Ovary (tissue), 7 donors: ENCODE measurements at regions not wholly inside any gene's neighbourhood (a gene's known extent, or its start where the extent isn't known, plus 50 kb on each side); places are given as distances from the start of the nearest gene placed in this dataset.

Experiments
- DNase-seq, 5 donors: peaks; one replicate each; pipeline ENCODE4 v3.0.0-alpha.2; 2019 to 2020
- H3K27ac ChIP-seq, 2 donors: fragments of 200-600 bp; one replicate each; pipeline versions ENCODE4 v1.5.1 to v1.8.0; 2019 to 2022
- H3K27me3 ChIP-seq: fragments of 200-600 bp; one replicate; pipeline ENCODE4 v1.8.0; 2022
- H3K36me3 ChIP-seq: fragments of 200-600 bp; sonication (generic); one replicate; pipeline ENCODE4 v1.5.1; 2019
- H3K4me1 ChIP-seq: one replicate; pipeline ENCODE4 v1.8.1; 2013; ENCODE audit warnings: mild to moderate bottlenecking, moderate library complexity; ENCODE audit not compliant: insufficient read depth
- H3K4me3 ChIP-seq: fragments of 200-600 bp; sonication (generic); one replicate; pipeline ENCODE4 v1.5.1; 2017
- H3K9me3 ChIP-seq, 2 donors: fragments of 200-600 bp in 1 of 2; sonication (generic) in 1 of 2; one replicate each; pipeline versions ENCODE4 v1.5.1 to v1.8.1; 2013 to 2019; ENCODE audit warnings: mild to moderate bottlenecking in 1 of 2, moderate library complexity in 1 of 2
- CTCF ChIP-seq, 3 donors: fragments of 450-650 bp in 2 of 3; fragments of 200-600 bp in 1 of 3; IDR thresholded peaks; one replicate each; pipeline versions ENCODE4 v1.5.1 to v1.8.0; 2016 to 2022; ENCODE audit warnings: antibody characterized with exemption in 3 of 3, mild to moderate bottlenecking in 1 of 3
- EP300 ChIP-seq: sonication (generic); formaldehyde crosslinking; IDR thresholded peaks from one replicate; pipeline ENCODE4 v1.6.1; 2017; ENCODE audit warnings: antibody characterized with exemption
- POLR2A ChIP-seq: fragments of 450-650 bp; IDR thresholded peaks from one replicate; pipeline ENCODE4 v1.6.1; 2017; ENCODE audit warnings: antibody characterized with exemption, mild to moderate bottlenecking, moderate library complexity
- WGBS, 3 donors: extraction: QIAGEN DNeasy Blood & Tissue Kit in 1 of 3; methylation state at CpG; one replicate each; pipeline versions ENCODE4 v1.1.5 to v1.1.7; 2013 to 2017; 5-methylcytosine and 5-hydroxymethylcytosine counted together
- intact Hi-C, 4 donors: fragments of 100-400 bp; cut with DNase I; formaldehyde crosslinking; loops; one replicate each; pipeline versions ENCODE4 v1.11.0 to v1.15.1; 2022 to 2023
- donor health status: DM: no; HTN: no; CAD: no; lungs with moderate emphysema.
- donor health status: DM: no; HTN: no; CAD: no.
- donor health status: Bipolar disorder and iron deficiency.
- donor health status: DM: no; HTN: no; CAD: no.
- donor health status: DM: yes; HTN: yes; CAD: no.

DNA sequence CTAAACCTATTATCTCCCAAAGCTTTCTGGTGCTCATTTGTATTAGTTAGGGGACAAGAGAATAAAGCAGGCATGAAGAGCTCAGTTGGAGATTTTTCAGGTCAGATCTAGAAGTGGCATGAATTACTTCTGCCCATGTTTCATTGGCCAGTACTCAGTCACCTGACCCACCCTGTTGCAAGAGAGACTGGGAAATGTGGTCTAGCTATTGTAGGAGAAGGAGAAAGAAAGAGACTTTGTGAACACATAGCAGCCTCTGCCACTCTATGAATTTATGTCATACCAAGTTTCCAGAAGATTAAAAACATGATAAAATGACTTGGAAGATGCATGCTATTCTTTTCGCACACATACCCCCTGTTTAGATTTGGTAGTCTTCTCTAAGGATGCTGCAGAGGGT lies 302.3 kb upstream of the RUNX1 start:
- intact Hi-C loops, result no loop called here
- no peaks in the 10 kb centered on the region for H3K36me3 ChIP-seq
- no peak for TF ChIP-seq POLR2A
- no peak for TF ChIP-seq EP300
- no peak for TF ChIP-seq CTCF (IDR thresholded peaks at IDR 0.05)
- no peaks in the 10 kb centered on the region for H3K27me3 ChIP-seq
- H3K4me1 ChIP-seq, result peaks cover 3% of the 10 kb centered on the region
- no peak overlapping the region for H3K4me3 ChIP-seq
- 95 to 99% (median 96%) methylated on average over 1 of the region's 1 CpG for WGBS, 3 donors
- DNase-seq, result no peak
- no peaks in the 10 kb centered on the region for H3K9me3 ChIP-seq
- H3K27ac ChIP-seq, result no peak overlapping the region

DNA sequence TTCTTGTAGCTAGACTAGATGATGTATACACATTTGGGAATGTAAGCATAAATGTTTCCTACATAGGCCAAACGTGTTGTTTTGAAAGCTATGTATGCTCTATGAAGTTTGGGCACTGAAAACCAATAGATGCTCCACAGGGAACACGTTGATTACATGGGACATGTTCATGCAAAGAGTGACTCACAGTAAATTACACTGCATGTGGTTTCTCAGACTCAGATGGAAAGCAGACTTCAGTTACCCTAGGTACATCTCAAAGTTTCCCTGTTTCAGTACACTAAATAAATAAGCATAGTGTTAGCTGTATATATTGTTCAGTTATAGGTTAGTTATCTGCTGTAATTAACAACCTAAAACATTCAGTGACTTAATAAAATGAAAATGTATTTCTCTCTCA lies 301.9 kb upstream of the RUNX1 start:
- H3K27me3 ChIP-seq, result no peaks in the 10 kb centered on the region
- intact Hi-C loops, result no loop called here
- 61 to 95% (median 64%) methylated on average over 2 of the region's 2 CpGs for WGBS, 3 donors

DNA sequence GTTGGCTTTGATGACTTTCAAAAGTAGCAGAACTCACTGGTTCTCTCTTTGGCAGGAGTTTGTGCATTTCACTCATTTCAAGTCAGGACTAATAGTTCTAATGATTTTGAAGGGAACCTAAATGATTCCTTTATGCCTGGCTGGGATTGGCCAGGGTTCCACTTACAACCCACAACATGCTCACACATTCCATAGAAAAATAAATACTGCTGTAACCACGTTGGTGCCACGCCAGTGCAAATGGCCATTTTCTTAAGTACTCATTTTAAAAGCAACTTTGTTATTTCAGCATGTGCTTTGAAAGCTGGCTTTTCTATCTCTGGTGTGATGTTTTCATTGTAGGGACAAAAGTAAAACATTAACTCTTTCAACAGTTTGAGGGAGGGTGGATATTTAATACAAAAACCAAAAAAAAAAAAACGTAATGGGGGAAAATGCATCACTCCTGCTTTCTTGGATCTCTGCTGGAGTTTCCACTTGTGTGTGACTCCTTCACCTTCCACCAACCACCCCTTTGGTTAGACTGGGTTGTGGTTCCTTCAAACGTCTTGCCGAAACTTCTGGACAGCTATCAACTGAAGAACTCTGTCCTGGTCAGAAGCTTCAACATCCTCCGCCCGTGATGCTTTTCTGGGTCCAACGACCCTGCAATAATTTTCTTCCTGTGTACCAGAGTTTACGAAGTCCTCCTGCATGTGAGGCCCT lies 300.4 kb upstream of the RUNX1 start:
- Histone ChIP-seq H3K27ac (no peak overlapping the region), H3K27me3 (no peaks in the 10 kb centered on the region), H3K4me3 (no peak overlapping the region), H3K36me3 (no peaks in the 10 kb centered on the region), H3K4me1 (peaks cover 3% of the 10 kb centered on the region), H3K9me3 (no peaks in the 10 kb centered on the region)
- TF ChIP-seq EP300, result no peak
- TF ChIP-seq CTCF (IDR thresholded peaks at IDR 0.05), result no peak
- TF ChIP-seq POLR2A, result no peak
- DNase-seq, result no peak
- intact Hi-C loops, result no loop called here
- 65 to 78% (median 70%) methylated on average over 9 of the region's 9 CpGs for WGBS, 3 donors

More for the DNA sequence above, 301.9 kb upstream of the RUNX1 start:
- H3K9me3 ChIP-seq, result no peaks in the 10 kb centered on the region
- TF ChIP-seq POLR2A (no peak), CTCF (IDR thresholded peaks at IDR 0.05) (no peak), EP300 (no peak)
- H3K4me3 ChIP-seq, result no peak overlapping the region
- H3K27ac ChIP-seq, result no peak overlapping the region
- H3K36me3 ChIP-seq, result no peaks in the 10 kb centered on the region
- H3K4me1 ChIP-seq, result peaks cover 3% of the 10 kb centered on the region
- no peak for DNase-seq

DNA sequence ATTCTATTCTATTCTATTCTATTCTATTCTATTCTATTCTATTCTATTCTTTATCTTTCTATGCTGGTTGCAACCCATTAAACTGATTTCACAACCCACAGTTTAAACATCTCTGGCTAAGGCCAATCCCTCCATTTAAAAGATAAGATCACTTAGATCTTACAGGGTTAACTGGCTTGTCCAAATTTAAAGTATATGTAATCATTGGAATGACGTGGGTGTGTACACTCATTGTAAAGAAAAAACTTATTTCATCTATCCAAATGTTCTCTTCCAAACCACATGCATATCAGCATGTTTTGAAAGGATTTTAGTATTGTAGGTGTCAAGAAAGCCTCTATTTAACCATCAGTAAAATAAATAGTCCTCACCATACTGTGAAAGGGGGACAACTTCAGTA lies 299.6 kb upstream of the RUNX1 start:
- no peaks in the 10 kb centered on the region for H3K36me3 ChIP-seq
- no peak overlapping the region for H3K27ac ChIP-seq
- 43 to 51% (median 44%) methylated on average over 1 of the region's 1 CpG for WGBS, 3 donors
- no peaks in the 10 kb centered on the region for H3K9me3 ChIP-seq
- no peak overlapping the region for H3K4me3 ChIP-seq
- TF ChIP-seq POLR2A (no peak), CTCF (IDR thresholded peaks at IDR 0.05) (no peak), EP300 (no peak)
- peaks cover 3% of the 10 kb centered on the region for H3K4me1 ChIP-seq
- intact Hi-C loops, result no loop called here
- H3K27me3 ChIP-seq, result no peaks in the 10 kb centered on the region
- DNase-seq, result no peak
